Raji (cell line): ENCODE measurements at regions not wholly inside any gene's neighbourhood (a gene's known extent, or its start where the extent isn't known, plus 50 kb on each side); places are given as distances from the start of the nearest gene placed in this dataset.

ENCODE experiments used
- POLR2A ChIP-seq: IDR thresholded peaks from 2 replicates; pipeline ENCODE4 v1.6.1; 2011; ENCODE audit warnings: low read depth, low read length, control low read depth; ENCODE audit not compliant: insufficient read depth

DNA sequence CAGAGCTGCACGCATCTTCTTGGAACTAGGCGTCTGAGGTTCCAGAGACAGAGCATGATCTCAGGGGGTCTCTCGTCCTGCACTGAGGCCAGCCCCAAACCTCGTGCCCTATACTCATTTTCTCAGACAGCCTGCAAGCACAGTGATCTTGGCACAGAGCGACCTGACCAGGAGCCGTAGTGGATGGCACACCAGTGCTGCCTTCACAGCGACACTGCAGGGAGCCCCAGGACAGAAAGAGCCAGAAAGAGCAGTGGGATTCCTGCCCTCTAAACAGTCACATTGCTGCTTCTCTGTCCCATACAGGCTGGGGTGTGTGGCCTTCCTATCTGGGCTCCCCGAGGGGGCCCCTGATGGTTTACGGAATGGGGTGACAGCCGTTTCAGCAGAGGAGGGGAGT lies 131.0 kb downstream of the RBFOX3 start:
- no peak for TF ChIP-seq POLR2A

DNA sequence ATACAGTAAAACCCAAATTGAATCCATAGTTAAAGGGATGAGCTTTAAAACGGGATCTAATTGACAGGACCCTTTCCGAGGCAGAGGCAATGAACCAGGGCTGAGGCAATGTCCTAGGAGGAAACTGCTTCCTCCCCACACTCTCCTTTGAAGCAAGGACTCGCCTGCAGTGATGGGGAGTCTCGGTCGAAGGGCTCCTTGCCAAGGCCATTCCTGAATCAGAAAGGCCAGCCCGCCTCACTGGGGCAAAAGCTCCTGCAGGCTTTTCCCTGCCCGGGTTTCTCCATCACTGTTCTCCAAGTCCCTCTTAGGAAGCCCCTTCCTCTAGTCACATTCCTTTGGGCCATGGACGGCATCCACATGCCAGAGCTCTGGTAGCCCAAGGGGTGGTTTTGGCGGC lies 132.0 kb downstream of the RBFOX3 start:
- no peak for TF ChIP-seq POLR2A

DNA sequence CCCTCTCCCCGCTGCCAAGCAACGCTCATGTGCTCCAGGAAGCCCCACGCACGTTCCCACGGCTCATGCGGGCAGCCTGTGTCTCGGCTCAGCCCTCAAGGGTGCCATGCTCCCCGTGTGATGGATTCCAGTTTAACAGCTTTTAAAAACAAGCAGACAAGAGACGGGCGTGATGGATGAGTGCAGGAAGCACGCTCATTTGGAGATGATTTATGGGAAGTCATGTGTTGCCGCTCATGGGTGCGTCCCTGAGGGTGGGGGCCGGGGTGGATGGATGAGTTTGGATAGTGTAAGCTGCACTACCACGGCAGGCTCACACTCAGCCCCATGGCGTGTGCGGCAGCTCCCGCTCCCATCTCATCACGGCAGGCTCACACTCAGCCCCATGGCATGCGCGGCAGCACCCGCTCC lies 132.8 kb downstream of the RBFOX3 start:
- TF ChIP-seq POLR2A, result no peak

DNA sequence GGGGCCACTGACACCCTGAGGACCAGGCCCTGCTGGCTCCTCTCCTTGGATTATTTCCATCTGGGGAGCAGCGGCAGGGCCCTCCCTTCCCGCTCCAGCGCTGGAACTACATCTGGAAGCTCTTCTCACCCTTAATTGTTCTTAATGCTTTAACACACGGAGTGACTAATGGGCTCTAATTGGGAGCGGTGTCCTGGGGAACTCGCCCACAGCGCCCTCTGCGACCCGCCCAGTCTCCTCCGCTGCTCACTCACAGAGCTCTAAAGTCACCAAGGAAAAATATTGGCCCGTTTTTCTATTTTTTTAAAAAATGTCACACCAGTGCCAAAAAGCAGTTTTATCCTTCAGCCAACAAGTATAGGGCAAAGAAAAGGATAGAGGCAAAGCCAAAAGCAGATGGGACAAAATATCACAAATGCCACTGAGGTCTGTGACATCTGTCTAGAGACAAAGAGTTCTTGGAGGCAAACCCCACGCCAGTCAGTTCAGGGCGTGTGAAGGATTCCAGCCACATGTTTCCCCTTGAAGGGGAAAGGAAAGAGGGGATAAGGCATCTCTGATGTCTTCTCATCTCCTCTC lies 134.7 kb downstream of the RBFOX3 start:
- TF ChIP-seq POLR2A, result no peak

DNA sequence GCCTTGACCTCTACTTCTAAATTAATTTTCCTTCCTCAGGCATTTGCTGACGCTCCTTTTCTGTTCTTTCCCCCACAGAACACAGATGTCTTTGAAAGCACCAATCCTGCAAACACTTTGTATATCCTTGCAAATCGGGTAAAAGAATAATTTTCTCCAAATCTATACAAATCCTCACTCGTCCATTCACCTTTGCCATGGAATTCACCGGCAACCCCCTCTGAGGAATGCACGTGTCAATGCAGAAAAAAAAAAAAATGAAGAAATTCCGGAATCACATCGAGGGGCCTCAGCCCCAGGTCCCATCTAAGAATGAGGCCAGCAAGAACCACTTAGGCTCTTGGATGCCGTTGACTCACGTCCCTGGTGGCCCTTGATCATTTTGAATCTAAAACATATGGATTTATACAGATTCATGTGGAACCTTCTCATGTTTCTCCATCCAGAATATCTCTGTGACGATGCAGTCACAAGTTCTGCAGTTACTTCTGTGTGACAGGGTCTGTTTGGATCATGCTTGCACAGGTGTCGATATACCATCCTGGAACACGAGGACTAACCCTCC lies 136.9 kb downstream of the RBFOX3 start:
- no peak for TF ChIP-seq POLR2A

DNA sequence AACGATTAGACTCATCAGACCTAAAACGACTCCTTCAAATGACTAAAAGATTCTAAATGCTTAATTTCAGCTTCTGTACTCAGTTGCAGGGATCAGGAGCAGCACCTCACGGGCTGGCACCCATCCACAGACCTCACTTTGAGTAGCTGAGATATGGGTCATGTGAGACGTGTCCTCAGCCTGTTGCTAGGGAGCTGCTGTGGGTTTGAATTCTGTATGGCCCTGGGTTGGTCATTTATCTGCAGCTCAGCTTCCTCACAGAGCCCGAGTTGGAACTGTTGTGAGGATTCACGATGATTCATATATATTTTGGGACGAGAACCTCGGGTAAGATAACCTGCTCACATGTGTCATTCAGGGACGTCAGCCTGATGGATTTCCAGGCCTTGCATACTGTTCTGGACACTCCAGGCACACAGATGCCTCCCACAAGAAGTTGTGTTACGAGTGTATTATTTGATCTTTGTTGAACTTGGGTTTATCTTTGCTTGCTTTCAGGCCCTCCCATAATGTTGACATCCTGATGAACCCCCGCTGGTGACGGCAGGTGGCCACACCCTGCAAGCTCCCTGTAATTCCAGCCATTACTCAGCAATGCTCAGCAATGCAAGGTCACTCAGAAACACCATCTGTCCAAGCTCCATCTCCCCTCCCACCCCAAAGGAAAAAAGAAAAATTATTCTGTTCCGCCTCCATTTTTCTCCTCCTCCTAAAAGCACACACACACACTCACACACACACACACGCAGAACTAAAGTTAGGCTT lies 137.6 kb downstream of the RBFOX3 start:
- TF ChIP-seq POLR2A, result no peak

DNA sequence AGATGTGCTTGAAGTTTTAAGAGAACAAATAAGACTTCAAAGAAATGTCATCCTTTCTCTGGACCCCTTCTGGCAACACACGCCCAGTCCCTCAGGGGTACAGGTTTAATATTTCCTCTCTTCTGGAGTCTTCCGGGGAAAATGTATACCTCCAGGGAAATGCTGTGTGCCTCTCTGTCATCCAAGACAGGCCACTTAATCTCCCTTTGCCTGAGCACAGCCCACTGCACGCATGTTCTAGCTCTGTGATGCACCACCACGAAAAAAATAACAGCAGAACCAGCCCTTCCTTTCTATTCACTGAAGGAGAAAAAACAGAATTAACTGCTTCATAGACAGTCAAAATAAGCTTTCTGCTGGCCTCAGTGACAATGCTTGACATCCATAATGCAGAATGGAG lies 140.1 kb downstream of the RBFOX3 start:
- TF ChIP-seq POLR2A, result no peak

DNA sequence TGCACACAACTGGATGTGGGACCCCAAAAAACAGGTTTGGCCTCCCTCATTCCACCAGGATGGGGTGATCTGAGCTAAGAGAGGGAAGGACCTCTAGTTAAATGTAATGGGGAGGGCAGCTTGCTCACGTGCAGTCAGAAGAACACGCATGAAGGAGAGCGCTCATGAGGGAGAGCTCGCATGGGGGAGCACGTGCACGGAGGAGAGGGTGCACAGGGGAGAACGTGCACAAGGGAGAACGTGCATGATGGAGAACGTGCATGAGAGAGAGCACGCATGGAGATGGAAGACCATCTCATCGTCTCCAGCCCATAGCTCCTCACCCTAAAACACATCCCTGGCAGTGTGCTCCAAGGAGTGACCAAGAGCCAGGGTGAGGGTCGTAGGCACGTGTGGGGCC lies 141.2 kb downstream of the RBFOX3 start:
- TF ChIP-seq POLR2A, result no peak

DNA sequence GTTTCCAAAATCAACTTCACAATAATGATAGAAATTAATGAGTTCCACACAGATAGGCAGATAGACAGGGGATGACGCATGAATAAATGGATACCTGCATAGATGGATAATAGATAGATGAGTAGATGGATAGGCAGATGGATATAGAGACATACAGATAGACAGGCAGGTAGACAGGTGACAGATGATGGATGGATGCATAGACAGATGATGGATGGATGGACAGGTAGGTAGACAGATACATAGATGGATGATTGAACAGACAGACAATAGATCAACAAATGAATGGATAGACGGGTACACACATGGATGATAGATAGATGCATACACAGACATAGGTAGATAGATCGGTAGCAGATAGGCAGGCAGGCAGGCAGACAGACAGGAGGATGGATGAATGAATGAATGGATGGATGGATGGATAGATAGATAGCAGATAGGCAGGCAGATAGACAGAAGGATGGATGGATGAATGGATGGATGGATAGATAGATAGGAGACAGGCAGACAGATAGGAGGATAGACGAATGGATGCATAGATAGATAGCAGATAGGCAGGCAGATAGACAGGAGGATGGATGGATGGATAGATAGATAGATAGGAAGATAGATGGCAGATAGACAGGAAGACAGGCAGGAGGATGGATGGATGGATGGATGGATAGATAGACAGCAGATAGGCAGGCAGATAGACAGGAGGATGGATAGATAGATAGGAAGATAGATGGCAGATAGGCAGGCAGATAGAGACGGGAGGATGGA lies 142.5 kb downstream of the RBFOX3 start:
- no peak for TF ChIP-seq POLR2A

DNA sequence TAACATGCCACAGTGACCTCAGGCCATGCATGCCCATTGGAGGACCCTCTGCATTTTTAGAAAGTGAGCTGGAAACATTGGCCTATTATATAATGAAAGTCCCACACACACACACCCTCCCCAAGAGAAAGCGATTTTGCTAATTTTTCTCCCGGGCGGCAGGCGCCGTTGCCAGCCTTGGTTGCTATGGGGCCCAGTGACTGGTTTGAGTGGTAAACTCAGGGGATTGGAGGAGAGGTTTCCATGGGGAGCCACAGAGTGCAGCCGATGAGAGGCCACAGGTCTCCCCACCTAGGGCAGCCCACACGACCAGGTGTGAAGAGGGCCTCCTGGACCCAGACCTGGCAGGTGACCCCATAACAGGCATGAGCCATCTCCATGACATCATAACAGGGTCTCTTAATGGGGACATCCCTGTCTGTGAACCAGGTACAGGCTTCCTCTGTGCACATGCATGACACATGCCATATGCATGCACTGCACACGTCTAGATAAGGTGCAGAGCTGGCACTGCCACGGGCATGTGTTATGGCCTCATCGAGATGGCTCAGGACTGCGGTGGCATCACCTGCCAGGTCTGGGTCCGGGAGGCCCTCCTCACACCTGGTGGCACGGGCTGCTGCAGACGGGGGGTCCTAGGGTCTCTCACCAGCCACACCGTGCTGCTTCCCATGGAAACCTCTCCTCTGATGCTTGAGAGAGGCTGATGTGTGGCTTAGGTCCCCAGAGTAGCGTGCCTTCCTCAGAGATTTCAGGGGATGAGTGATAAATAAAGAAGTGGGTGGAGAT lies 144.1 kb downstream of the RBFOX3 start:
- TF ChIP-seq POLR2A, result no peak

DNA sequence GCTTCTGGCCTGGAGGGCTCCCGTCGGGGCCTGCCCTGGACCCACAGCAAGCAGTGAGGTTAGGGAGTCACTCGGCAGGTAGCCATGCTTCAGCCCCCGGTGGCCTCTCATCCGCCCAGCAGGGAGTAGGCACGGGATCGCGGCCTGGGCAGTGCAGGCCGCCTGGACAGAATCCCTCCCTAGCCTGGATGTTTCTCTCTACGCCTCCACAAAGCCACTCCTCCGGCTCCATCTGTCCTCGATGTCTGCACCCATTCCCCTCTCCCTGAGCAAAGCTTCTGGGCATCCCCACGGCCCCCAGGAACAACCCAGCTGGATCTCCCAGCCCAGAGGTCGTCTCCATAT lies 145.2 kb downstream of the RBFOX3 start:
- no peak for TF ChIP-seq POLR2A

DNA sequence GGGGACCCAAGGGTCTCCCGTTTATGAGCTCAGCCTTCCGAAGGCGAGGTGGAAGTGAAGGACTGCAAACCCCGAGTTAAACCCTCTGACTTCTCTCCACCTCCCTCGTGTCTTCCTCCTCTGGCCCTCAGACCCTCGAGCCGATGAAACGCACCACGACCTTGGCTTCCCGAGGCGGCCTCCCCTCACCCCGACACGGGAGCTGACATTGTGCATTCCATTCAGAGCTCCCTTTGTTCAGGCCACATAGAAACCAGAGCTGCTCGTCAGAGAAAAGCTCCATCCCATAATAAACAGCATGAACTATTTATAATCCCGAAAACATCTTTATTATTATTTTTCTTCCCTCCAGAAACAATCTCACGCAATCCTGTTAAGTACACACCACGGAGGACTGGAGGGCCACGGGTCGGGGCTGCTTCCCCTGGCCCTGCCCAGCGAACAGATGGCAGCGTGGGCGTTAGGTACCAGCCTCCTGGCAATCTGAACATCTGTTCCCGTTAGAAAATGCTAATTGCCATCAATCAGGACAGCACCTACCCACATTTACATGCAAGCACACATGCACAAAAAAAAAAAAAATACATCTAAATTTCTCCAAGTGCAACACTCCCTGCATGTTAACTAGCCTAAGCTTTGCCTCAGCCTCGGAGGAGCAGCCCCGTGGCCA lies 145.7 kb downstream of the RBFOX3 start:
- no peak for TF ChIP-seq POLR2A

DNA sequence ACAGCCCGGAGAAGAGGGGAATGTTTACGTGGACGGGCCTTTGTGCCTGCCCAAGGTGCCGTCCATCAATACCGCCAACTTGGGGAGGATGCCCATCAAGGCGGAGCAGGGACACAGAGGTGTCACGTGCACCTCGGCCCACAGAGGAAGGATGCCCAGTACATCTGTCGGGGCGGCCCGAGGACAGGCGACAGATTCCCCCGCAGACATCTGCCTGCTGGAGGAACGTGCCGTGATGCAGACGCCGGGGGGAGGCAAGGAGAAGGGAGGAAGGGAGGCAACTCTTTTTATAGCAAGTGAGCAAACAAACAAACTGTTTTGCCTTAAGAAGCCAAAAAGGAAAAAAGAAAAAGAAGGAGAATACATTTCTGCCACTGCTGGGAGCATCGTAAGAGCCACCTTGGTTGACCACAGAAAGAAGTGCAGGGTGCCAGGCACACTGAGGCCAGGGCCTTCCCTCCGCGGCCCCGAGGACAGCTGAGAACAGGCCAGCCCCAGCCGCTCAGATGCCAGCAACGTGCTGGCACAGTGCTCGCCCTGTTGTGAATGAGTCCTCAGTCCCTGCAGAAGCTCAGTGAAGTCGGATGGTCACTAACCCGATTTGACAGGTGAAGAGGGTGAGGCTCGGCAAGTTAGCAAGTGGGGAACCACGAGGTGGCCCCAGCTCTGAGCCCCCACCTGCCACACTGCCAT lies 146.4 kb downstream of the RBFOX3 start:
- no peak for TF ChIP-seq POLR2A
